Eye (tissue), 1 donor: ENCODE measurements at regions not wholly inside any gene's neighbourhood (a gene's known extent, or its start where the extent isn't known, plus 50 kb on each side); places are given as distances from the start of the nearest gene placed in this dataset.
"Not testable (repeated sequence)": the region's sequence is repeated elsewhere in the genome, so short reads cannot be mapped to it uniquely, and the experiment has no call there.

Experiments
- DNase-seq: peaks from one replicate; pipeline ENCODE4 v3.0.0-alpha.2; 2015

GRCh38 chr1:203999618-204000017 is 73.3 kb upstream of the SOX13 start:
- DNase-seq = no peak

GRCh38 chr1:204001166-204001901 is 71.6 kb upstream of the SOX13 start:
- DNase-seq = no peak

- no peak for DNase-seq
Observed at GRCh38 chr1:204002614-204003013, 70.3 kb upstream of the SOX13 start.

GRCh38 chr1:204003536-204003935 is 69.4 kb upstream of the SOX13 start:
- DNase-seq = no peak

- no peak for DNase-seq
Observed at GRCh38 chr1:204011426-204011825, 61.5 kb upstream of the SOX13 start.

- DNase-seq = no peak
Observed at GRCh38 chr1:204013052-204013451, 59.9 kb upstream of the SOX13 start.

- no peak for DNase-seq
Observed at GRCh38 chr1:204014336-204014735, 58.6 kb upstream of the SOX13 start.

GRCh38 chr1:204014961-204015360 is 58.0 kb upstream of the SOX13 start:
- not testable (repeated sequence) for DNase-seq

- DNase-seq = no peak
Observed at GRCh38 chr1:204017032-204017431, 55.9 kb upstream of the SOX13 start.

GRCh38 chr1:204018460-204018859 is 54.5 kb upstream of the SOX13 start:
- DNase-seq = no peak
